ENCODE measurements at regions not wholly inside any gene's neighbourhood (a gene's known extent, or its start where the extent isn't known, plus 50 kb on each side); places are given as distances from the start of the nearest gene placed in this dataset.

GRCh38 chr6:84361372-84362192, 134.1 kb upstream of the CEP162 start (continued):
- TF ChIP-seq, protein P1, sequence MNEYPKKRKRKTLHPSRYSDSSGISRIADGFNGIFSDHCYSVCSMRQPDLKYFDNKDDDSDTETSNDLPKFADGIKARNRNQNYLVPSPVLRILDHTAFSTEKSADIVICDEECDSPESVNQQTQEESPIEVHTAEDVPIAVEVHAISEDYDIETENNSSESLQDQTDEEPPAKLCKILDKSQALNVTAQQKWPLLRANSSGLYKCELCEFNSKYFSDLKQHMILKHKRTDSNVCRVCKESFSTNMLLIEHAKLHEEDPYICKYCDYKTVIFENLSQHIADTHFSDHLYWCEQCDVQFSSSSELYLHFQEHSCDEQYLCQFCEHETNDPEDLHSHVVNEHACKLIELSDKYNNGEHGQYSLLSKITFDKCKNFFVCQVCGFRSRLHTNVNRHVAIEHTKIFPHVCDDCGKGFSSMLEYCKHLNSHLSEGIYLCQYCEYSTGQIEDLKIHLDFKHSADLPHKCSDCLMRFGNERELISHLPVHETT (tag by site-specific recombination; IDR thresholded peaks at IDR 0.05) = 0 out of 2 replicates have a peak, but pooled peaks have one; percentile 47
- no peak for TF ChIP-seq ZNF596 (tag by site-specific recombination; IDR thresholded peaks at IDR 0.05)
- TF ChIP-seq, protein P2, sequence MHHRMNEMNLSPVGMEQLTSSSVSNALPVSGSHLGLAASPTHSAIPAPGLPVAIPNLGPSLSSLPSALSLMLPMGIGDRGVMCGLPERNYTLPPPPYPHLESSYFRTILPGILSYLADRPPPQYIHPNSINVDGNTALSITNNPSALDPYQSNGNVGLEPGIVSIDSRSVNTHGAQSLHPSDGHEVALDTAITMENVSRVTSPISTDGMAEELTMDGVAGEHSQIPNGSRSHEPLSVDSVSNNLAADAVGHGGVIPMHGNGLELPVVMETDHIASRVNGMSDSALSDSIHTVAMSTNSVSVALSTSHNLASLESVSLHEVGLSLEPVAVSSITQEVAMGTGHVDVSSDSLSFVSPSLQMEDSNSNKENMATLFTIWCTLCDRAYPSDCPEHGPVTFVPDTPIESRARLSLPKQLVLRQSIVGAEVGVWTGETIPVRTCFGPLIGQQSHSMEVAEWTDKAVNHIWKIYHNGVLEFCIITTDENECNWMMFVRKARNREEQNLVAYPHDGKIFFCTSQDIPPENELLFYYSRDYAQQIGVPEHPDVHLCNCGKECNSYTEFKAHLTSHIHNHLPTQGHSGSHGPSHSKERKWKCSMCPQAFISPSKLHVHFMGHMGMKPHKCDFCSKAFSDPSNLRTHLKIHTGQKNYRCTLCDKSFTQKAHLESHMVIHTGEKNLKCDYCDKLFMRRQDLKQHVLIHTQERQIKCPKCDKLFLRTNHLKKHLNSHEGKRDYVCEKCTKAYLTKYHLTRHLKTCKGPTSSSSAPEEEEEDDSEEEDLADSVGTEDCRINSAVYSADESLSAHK (tag by site-specific recombination; IDR thresholded peaks at IDR 0.05) = peak; percentile 37; the same call in 1 of the 2 replicates
- TF ChIP-seq, protein P3, sequence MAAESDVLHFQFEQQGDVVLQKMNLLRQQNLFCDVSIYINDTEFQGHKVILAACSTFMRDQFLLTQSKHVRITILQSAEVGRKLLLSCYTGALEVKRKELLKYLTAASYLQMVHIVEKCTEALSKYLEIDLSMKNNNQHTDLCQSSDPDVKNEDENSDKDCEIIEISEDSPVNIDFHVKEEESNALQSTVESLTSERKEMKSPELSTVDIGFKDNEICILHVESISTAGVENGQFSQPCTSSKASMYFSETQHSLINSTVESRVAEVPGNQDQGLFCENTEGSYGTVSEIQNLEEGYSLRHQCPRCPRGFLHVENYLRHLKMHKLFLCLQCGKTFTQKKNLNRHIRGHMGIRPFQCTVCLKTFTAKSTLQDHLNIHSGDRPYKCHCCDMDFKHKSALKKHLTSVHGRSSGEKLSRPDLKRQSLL (tag by site-specific recombination; IDR thresholded peaks at IDR 0.05) = no peak
- peak; percentile 48; the same call in 1 of the 2 replicates for TF ChIP-seq ZNF843 (tag by site-specific recombination; IDR thresholded peaks at IDR 0.05)
- peak; percentile 46; the same call in 1 of the 2 replicates for TF ChIP-seq ZFP69B (tag by site-specific recombination; IDR thresholded peaks at IDR 0.05)
- peak; percentile 69 for TF ChIP-seq OSR2 (tag by site-specific recombination; IDR thresholded peaks at IDR 0.05)
- TF ChIP-seq, protein P4, sequence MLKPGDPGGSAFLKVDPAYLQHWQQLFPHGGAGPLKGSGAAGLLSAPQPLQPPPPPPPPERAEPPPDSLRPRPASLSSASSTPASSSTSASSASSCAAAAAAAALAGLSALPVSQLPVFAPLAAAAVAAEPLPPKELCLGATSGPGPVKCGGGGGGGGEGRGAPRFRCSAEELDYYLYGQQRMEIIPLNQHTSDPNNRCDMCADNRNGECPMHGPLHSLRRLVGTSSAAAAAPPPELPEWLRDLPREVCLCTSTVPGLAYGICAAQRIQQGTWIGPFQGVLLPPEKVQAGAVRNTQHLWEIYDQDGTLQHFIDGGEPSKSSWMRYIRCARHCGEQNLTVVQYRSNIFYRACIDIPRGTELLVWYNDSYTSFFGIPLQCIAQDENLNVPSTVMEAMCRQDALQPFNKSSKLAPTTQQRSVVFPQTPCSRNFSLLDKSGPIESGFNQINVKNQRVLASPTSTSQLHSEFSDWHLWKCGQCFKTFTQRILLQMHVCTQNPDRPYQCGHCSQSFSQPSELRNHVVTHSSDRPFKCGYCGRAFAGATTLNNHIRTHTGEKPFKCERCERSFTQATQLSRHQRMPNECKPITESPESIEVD (tag by site-specific recombination; IDR thresholded peaks at IDR 0.05) = peak; percentile 90

- Histone ChIP-seq H3K9me3 (ENCODE audit: control insufficient read depth, insufficient read depth, low read depth, low read length) (no peaks in the 10 kb centered on the region), H3K4me1 (ENCODE audit: control insufficient read depth, insufficient read depth, low read length) (peaks cover 2% of the 10 kb centered on the region; the same call in 1 of the 2 replicates), H3K36me3 (ENCODE audit: control insufficient read depth in 2 of 2, insufficient read depth in 1 of 2, low read length in 2 of 2) (no peaks in the 10 kb centered on the region), H3K4me3 (ENCODE audit: low read depth, low read length) (no peak overlapping the region), H3K27ac (ENCODE audit: extremely low read depth, low read depth, low read length) (no peak overlapping the region)
- ChIA-PET POLR2A (no interaction called here), CTCF (no interaction called here)
- TF ChIP-seq ZNF596 (tag by site-specific recombination; IDR thresholded peaks at IDR 0.05) (0 out of 2 replicates have a peak, but pooled peaks have one; percentile 22), ZNF394 (tag by site-specific recombination; IDR thresholded peaks at IDR 0.05; ENCODE audit: borderline replicate concordance) (no peak), ZNF133 (tag by site-specific recombination; IDR thresholded peaks at IDR 0.05) (peak; percentile 12; the same call in 1 of the 2 replicates), GLIS1 (tag by site-specific recombination; IDR thresholded peaks at IDR 0.05) (no peak), ZNF626 (tag by site-specific recombination; IDR thresholded peaks at IDR 0.05) (no peak), RBAK (tag by site-specific recombination; IDR thresholded peaks at IDR 0.05) (no peak), ZSCAN23 (tag by site-specific recombination; IDR thresholded peaks at IDR 0.05) (no peak), KLF17 (tag by site-specific recombination; IDR thresholded peaks at IDR 0.05) (no peak)
- TF ChIP-seq, protein P5, sequence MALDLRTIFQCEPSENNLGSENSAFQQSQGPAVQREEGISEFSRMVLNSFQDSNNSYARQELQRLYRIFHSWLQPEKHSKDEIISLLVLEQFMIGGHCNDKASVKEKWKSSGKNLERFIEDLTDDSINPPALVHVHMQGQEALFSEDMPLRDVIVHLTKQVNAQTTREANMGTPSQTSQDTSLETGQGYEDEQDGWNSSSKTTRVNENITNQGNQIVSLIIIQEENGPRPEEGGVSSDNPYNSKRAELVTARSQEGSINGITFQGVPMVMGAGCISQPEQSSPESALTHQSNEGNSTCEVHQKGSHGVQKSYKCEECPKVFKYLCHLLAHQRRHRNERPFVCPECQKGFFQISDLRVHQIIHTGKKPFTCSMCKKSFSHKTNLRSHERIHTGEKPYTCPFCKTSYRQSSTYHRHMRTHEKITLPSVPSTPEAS (tag by site-specific recombination; IDR thresholded peaks at IDR 0.05) = peak; percentile 99
Measured at GRCh38 chr6:84360039-84360438, 132.6 kb upstream of the CEP162 start.

All from HEK293 (cell line).